Kidney (tissue), 13 donors: ENCODE measurements at regions not wholly inside any gene's neighbourhood (a gene's known extent, or its start where the extent isn't known, plus 50 kb on each side); places are given as distances from the start of the nearest gene placed in this dataset.

Source experiments
- DNase-seq, 5 donors: peaks; one replicate each; pipeline ENCODE4 v3.0.0-alpha.2; 2013 to 2020
- FAIRE-seq: peaks from 2 replicates; lab custom pipeline; 2012; peaks lifted over from hg19 to GRCh38; lab: Jason Lieb, UNC
- H3K27ac ChIP-seq, 2 donors: one replicate each; pipeline ENCODE4 v1.7.0; 2013; ENCODE audit warnings: low read depth in 2 of 2, low read length in 2 of 2, inconsistent platforms in 1 of 2
- H3K27me3 ChIP-seq: one replicate; pipeline ENCODE4 v1.7.1; 2013; ENCODE audit warnings: low read length, inconsistent platforms; ENCODE audit not compliant: control insufficient read depth, insufficient read depth
- H3K36me3 ChIP-seq, 3 donors: one replicate each; pipeline versions ENCODE4 v1.7.0 to v1.7.1; 2013; ENCODE audit warnings: low read length in 3 of 3, control low read depth in 1 of 3, inconsistent platforms in 1 of 3; ENCODE audit not compliant: insufficient read depth in 3 of 3, control insufficient read depth in 2 of 3
- H3K4me1 ChIP-seq, 3 donors: one replicate each; pipeline versions ENCODE4 v1.7.0 to v1.7.1; 2013; ENCODE audit warnings: low read length in 3 of 3, inconsistent platforms in 1 of 3, low read depth in 1 of 3; ENCODE audit not compliant: control insufficient read depth in 2 of 3, insufficient read depth in 2 of 3
- H3K4me3 ChIP-seq, 3 donors: one replicate each; pipeline versions ENCODE4 v1.7.0 to v1.8.1; 2013; ENCODE audit warnings: low read length in 3 of 3, control low read depth in 1 of 3, inconsistent platforms in 1 of 3
- H3K9ac ChIP-seq, 3 donors: one replicate each; pipeline versions ENCODE4 v1.7.0 to v1.7.1; 2013; ENCODE audit warnings: low read length in 3 of 3, control low read depth in 1 of 3, inconsistent platforms in 1 of 3
- H3K9me3 ChIP-seq, 3 donors: one replicate each; pipeline versions ENCODE4 v1.7.0 to v1.7.1; 2013; ENCODE audit warnings: low read length in 3 of 3, control low read depth in 1 of 3, inconsistent platforms in 1 of 3; ENCODE audit not compliant: control insufficient read depth in 2 of 3, insufficient read depth in 1 of 3
- CTCF ChIP-seq: IDR thresholded peaks from 3 replicates; pipeline ENCODE4 v1.5.1; 2012; ENCODE audit warnings: mild to moderate bottlenecking, moderate library complexity, borderline replicate concordance; ENCODE audit not compliant: insufficient read depth; ENCODE audit errors: extremely low read depth
- intact Hi-C: fragments of 100-400 bp; cut with DNase I; formaldehyde crosslinking; loops from one replicate; pipeline ENCODE4 v1.11.1; 2022
- donor health status: control.
- donor health status: control.
- donor health status: control.
- donor health status: control.
- donor health status: control.
- donor health status: DM: yes; HTN: yes; CAD: no.
- donor health status: Normal renal cell carcinoma (clear cell type).

GRCh38 chr6:92784235-92784634, 635.1 kb downstream of the EPHA7 start:
- H3K27me3 ChIP-seq, result no peaks in the 10 kb centered on the region
- DNase-seq, result no peak
- H3K9ac ChIP-seq, result no peak overlapping the region
- no peak overlapping the region for H3K27ac ChIP-seq
- H3K36me3 ChIP-seq, result no peaks in the 10 kb centered on the region
- FAIRE-seq, result no peak
- H3K4me3 ChIP-seq, result no peak overlapping the region
- intact Hi-C loops, result no loop called here
- no peak for TF ChIP-seq CTCF
- H3K9me3 ChIP-seq, result no peaks in the 10 kb centered on the region
- H3K4me1 ChIP-seq, result no peaks in the 10 kb centered on the region

GRCh38 chr6:92779746-92780145, 639.6 kb downstream of the EPHA7 start:
- peak in 3 of 5 donors; percentile 26 to 83 (median 51) for DNase-seq
- TF ChIP-seq CTCF, result no peak
- Histone ChIP-seq H3K27me3 (no peaks in the 10 kb centered on the region), H3K4me1 (no peaks in the 10 kb centered on the region), H3K36me3 (no peaks in the 10 kb centered on the region), H3K9me3 (no peaks in the 10 kb centered on the region), H3K4me3 (no peak overlapping the region), H3K27ac (no peak overlapping the region), H3K9ac (no peak overlapping the region)
- no peak for FAIRE-seq
- intact Hi-C loops, result no loop called here

- peak; percentile 13 for TF ChIP-seq CTCF
These were observed 642.1 kb downstream of the EPHA7 start for GRCh38 chr6:92777146-92777740.

GRCh38 chr6:92770540-92770939, 648.8 kb downstream of the EPHA7 start:
- TF ChIP-seq CTCF, result no peak
- H3K27me3 ChIP-seq, result no peaks in the 10 kb centered on the region

More at GRCh38 chr6:92777146-92777740, 642.1 kb downstream of the EPHA7 start:
- Histone ChIP-seq H3K27ac (no peak overlapping the region), H3K9ac (no peak overlapping the region), H3K27me3 (no peaks in the 10 kb centered on the region), H3K36me3 (no peaks in the 10 kb centered on the region), H3K4me1 (no peaks in the 10 kb centered on the region), H3K9me3 (no peaks in the 10 kb centered on the region), H3K4me3 (no peak overlapping the region)
- DNase-seq (peak in 2 of 5 donors; percentile 67 to 74), FAIRE-seq (no peak)
- intact Hi-C loops, result no loop called here

More at GRCh38 chr6:92770540-92770939, 648.8 kb downstream of the EPHA7 start:
- no peak for FAIRE-seq
- H3K36me3 ChIP-seq, result no peaks in the 10 kb centered on the region
- no peak overlapping the region for H3K9ac ChIP-seq
- H3K4me1 ChIP-seq, result no peaks in the 10 kb centered on the region
- DNase-seq, result no peak
- H3K4me3 ChIP-seq, result no peak overlapping the region
- no peaks in the 10 kb centered on the region for H3K9me3 ChIP-seq
- no peak overlapping the region for H3K27ac ChIP-seq
- intact Hi-C loops, result no loop called here
